ENCODE measurements at regions not wholly inside any gene's neighbourhood (a gene's known extent, or its start where the extent isn't known, plus 50 kb on each side); places are given as distances from the start of the nearest gene placed in this dataset.

DNA sequence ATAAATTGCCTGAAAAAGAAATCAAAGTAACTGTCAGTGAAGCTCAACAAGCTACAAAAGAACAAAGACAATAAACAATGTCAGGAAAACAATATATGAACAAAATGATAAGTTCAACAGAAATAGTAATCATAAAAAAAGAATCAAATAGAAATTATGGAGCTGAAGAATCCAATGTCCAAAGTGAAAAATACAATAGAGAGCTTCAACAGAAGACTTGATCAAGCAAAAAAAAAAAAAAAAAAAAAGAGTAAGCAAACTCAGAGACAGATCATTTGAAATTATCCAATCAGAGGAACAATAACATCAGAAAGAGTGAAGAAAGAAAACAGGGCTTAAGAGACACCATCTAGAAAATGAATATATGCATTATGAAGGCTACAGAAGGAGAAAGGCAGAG lies 251.4 kb upstream of the SAMSN1 start:
- no peak for TF ChIP-seq POLR2AphosphoS5 (IDR thresholded peaks at IDR 0.05)
- no peak for TF ChIP-seq POLR2A (IDR thresholded peaks at IDR 0.05)
